HG03521 (cell line): ENCODE measurements at regions not wholly inside any gene's neighbourhood (a gene's known extent, or its start where the extent isn't known, plus 50 kb on each side); places are given as distances from the start of the nearest gene placed in this dataset.
A peak's percentile ranks its signal among the peaks of the same experiment; 100 is the strongest.
"Not testable (repeated sequence)": the region's sequence is repeated elsewhere in the genome, so short reads cannot be mapped to it uniquely, and the experiment has no call there.

ENCODE experiments used
- ATAC-seq: cut with Tn5 transposase; IDR thresholded peaks from one replicate; pipeline ENCODE4 v1.9.1; 2021; ENCODE audit warnings: mild to moderate bottlenecking, moderate library complexity; ENCODE audit not compliant: unreplicated experiment

- ATAC-seq = not testable (repeated sequence)
These were observed 113.4 kb downstream of the XPNPEP1 start for GRCh38 chr10:109809954-109810353.

GRCh38 chr10:109801191-109801590 is 122.1 kb downstream of the XPNPEP1 start:
- not testable (repeated sequence) for ATAC-seq

- ATAC-seq = no peak
These were observed 132.7 kb downstream of the XPNPEP1 start for GRCh38 chr10:109790647-109791046.

- no peak for ATAC-seq
These were observed 139.1 kb downstream of the XPNPEP1 start for GRCh38 chr10:109784236-109784635.

- ATAC-seq = no peak
These were observed 140.0 kb downstream of the XPNPEP1 start for GRCh38 chr10:109783286-109783685.

- no peak for ATAC-seq
These were observed 142.3 kb downstream of the XPNPEP1 start for GRCh38 chr10:109780997-109781396.

GRCh38 chr10:109778993-109779392 is 144.3 kb downstream of the XPNPEP1 start:
- ATAC-seq = no peak

GRCh38 chr10:109774121-109774440 is 149.2 kb downstream of the XPNPEP1 start:
- ATAC-seq = no peak

- peak; percentile 64 for ATAC-seq
These were observed 149.8 kb downstream of the XPNPEP1 start for GRCh38 chr10:109773288-109774120.

GRCh38 chr10:109770663-109771062 is 152.6 kb downstream of the XPNPEP1 start:
- ATAC-seq = no peak

- ATAC-seq = no peak
These were observed 153.3 kb downstream of the XPNPEP1 start for GRCh38 chr10:109769966-109770365.

GRCh38 chr10:109765838-109766237 is 157.5 kb downstream of the XPNPEP1 start:
- no peak for ATAC-seq

- ATAC-seq = no peak
These were observed 160.8 kb downstream of the XPNPEP1 start for GRCh38 chr10:109762555-109762954.

- not testable (repeated sequence) for ATAC-seq
These were observed 165.6 kb downstream of the XPNPEP1 start for GRCh38 chr10:109757670-109758069.

- no peak for ATAC-seq
These were observed 176.4 kb downstream of the XPNPEP1 start for GRCh38 chr10:109746861-109747260.

- no peak for ATAC-seq
These were observed 179.3 kb downstream of the XPNPEP1 start for GRCh38 chr10:109744020-109744419.

- ATAC-seq = no peak
These were observed 179.7 kb downstream of the XPNPEP1 start for GRCh38 chr10:109743574-109743973.

- no peak for ATAC-seq
These were observed 180.2 kb downstream of the XPNPEP1 start for GRCh38 chr10:109743146-109743545.

GRCh38 chr10:109741712-109742111 is 181.6 kb downstream of the XPNPEP1 start:
- no peak for ATAC-seq

- no peak for ATAC-seq
These were observed 182.9 kb downstream of the XPNPEP1 start for GRCh38 chr10:109740436-109740835.

- ATAC-seq = no peak
These were observed 185.7 kb downstream of the XPNPEP1 start for GRCh38 chr10:109737626-109738025.

GRCh38 chr10:109737009-109737408 is 186.3 kb downstream of the XPNPEP1 start:
- ATAC-seq = no peak

- ATAC-seq = no peak
These were observed 187.5 kb downstream of the XPNPEP1 start for GRCh38 chr10:109735776-109736175.
